GM18517 (cell line): ENCODE measurements at regions not wholly inside any gene's neighbourhood (a gene's known extent, or its start where the extent isn't known, plus 50 kb on each side); places are given as distances from the start of the nearest gene placed in this dataset.
"Not testable (repeated sequence)": the region's sequence is repeated elsewhere in the genome, so short reads cannot be mapped to it uniquely, and the experiment has no call there.

ENCODE experiments used
- ATAC-seq: cut with Tn5 transposase; IDR thresholded peaks from one replicate; pipeline ENCODE4 v1.9.1; 2021; ENCODE audit warnings: mild to moderate bottlenecking, moderate library complexity; ENCODE audit not compliant: unreplicated experiment

DNA sequence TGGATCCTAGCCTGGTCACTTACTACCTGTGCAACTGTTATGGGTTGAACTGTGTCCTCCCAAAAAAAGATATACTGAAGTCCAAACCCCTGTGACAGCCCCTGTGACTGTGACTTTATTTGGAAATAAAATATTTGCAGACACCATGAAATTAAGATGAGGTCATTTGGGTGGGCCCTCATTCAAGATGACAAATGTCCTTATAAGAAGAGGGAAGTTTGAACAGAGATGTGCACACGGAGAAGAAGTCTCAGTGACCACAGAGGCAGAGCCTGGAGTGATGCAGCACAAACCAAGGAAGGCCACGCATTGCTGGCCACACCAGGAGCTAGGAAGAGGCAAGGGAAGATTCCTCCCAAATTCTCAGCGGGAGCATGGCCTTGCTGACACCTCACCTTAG, 249.7 kb upstream of the RUNX1 start:
- no peak for ATAC-seq

- ATAC-seq, result no peak
These were observed 248.6 kb upstream of the RUNX1 start for GRCh38 chr21:35297665-35298064.

DNA sequence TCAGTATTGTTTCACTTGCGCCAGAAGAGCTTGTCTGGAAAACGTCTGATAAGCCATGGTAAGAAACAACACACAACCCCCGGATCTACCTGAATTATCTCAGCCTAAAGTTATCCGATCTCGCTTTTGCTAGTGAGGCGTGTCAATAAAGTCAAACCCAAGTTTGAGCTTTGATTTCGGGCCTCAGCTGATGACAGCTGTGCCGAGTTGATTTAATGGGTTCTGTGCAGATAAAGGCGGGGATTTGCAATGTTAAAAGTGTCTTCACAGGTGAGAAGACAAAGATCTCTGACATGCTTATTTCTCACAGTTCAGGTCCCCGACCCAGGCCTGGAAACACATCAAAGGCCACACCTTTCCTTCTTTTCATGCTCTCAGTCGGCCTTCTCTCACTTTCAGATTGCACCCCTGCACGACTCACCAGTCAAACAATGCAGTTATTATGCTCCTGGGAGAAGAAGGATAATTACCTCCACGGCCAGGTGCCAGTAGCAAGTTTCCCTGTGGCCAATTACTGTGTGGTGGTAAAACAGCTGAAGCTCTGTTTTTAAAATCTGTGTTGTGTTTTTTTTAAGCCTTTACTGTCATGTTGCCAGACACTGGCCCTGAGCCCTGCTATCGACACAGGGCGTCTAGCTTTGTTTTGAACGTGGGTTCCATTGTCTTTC, 245.3 kb upstream of the RUNX1 start:
- ATAC-seq, result no peak

DNA sequence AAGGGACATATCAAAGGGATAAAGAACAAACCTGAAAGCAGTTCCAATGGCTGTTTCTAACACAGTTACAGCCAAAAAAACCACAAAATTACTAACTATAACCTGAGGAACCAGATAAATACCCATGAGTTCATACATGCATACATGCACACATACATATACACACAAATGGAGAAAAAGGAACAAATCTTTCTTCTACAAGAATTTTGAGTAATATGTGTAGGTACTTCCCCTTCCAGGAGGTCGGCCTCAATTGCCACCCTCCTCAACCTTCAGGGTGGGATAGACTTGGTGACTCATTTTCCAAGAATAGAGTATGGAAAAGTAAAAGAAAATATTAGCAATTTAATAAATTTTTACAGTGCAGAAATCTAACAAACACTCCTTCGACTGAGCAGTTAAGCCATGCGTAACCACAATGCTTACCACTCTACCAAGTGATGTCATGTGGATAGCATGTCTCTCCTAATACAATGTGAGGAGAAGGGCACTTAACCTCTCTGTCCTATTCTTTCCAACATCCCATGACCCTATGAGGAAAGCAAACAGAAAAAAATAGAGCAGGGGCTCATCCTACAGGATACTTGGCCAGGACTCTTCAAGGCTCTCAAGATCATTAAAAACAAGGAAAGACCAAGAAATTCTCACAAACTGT, 243.0 kb upstream of the RUNX1 start:
- ATAC-seq, result no peak

- ATAC-seq, result no peak
These were observed 241.9 kb upstream of the RUNX1 start for GRCh38 chr21:35291034-35291433.

GRCh38 chr21:35288238-35288637, 239.1 kb upstream of the RUNX1 start:
- no peak for ATAC-seq

DNA sequence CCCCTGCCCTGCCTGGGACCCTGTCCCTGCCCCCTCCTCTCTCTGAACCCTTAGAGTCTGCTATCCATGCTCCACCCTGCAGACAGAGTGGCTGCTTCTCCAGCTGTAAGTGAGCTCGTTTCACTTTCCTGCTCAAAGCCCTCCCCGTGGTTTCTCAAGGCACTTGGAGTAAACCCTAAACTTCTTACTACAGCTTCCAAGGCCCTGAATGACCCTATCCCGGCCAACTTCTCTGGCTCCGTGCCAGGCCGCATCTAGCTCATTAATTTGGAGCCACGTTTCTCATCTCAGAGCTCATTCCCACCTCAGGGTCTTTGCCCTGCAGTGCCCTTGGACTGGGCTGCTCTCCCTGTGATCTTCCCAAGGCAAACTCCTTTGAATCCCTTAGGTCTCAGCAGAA, 235.1 kb upstream of the RUNX1 start:
- ATAC-seq, result no peak

GRCh38 chr21:35282944-35283343, 233.8 kb upstream of the RUNX1 start:
- no peak for ATAC-seq

DNA sequence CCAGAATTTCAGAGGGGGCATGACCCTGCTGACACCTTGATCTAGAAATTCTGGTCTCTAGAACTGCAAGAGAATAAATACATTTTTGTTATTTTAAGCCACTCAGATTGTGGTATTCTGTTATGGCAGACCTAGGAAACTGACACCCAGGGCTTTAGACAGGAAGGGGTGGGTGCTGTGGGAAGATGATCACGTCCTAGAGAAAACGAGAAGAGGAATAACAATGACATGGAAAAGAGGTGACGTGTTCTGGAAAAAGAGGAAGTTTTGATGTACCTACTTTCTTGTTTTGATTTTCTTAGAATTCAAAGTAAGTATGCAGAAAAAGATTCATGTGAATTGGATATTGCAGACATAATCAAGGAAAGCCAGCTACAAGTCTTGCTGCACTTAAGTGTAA, 232.9 kb upstream of the RUNX1 start:
- no peak for ATAC-seq

DNA sequence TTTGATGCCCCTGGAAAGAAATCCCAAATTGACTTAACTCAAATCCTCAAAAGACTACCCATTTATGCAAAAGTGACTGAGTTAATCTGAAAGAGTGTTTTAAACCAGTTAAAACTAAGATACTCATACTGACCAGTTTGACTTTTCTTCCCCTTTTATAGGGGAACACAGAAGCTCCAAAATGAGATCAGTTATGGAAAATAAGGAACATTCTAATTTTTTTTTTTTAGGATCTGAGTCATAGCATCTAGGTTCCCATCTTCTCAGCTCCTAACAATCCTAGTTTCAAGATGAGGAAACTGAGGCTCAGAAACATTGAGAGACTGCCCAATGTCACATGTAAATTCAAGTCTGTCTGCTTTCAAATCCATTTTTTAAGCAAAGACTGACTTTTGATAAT, 231.1 kb upstream of the RUNX1 start:
- ATAC-seq, result no peak

- no peak for ATAC-seq
These were observed 226.7 kb upstream of the RUNX1 start for GRCh38 chr21:35275776-35276175.

GRCh38 chr21:35274923-35275322, 225.8 kb upstream of the RUNX1 start:
- no peak for ATAC-seq

GRCh38 chr21:35274090-35274489, 225.0 kb upstream of the RUNX1 start:
- ATAC-seq, result no peak

DNA sequence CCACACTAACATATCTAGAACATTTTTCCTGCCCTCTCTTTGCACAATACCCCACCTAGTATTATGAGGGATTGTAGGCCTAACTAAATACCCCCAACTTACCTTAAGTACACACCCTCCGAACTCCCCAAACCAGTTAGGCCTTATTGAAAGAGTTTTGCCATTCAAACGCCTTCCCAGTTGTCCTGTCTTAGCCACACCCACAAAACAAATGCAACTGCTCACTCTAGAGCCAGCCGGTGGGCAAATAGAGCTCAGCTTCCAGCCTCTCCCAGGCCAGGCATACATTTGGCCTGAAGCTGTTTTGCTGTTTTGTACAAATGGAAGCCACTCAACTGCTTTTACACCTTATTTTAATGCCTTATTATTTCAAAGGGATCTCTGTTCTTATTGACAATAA, 224.2 kb upstream of the RUNX1 start:
- no peak for ATAC-seq

GRCh38 chr21:35271344-35272118, 222.4 kb upstream of the RUNX1 start:
- ATAC-seq, result not testable (repeated sequence)

GRCh38 chr21:35268817-35269216, 219.7 kb upstream of the RUNX1 start:
- ATAC-seq, result no peak

GRCh38 chr21:35268261-35268660, 219.2 kb upstream of the RUNX1 start:
- ATAC-seq, result no peak

DNA sequence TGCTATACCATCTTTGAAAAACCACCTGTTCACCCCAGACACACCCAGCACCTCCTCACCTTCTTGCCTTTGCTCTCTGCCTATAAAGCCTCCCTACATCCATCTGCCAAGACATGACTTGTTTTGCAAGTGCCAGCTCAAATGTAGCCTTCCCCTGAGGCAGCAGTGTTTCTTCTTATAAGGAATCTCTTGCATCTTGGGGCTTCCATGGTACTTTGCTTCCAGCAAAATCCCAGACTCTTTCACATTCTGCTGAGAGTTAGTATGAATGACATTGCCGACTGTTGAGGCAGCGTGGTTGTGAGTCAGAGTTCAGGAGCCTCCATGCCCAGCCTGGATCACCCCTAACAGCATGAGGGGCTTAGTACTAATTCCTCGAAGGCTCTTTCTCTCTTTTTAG, 217.4 kb upstream of the RUNX1 start:
- ATAC-seq, result no peak

DNA sequence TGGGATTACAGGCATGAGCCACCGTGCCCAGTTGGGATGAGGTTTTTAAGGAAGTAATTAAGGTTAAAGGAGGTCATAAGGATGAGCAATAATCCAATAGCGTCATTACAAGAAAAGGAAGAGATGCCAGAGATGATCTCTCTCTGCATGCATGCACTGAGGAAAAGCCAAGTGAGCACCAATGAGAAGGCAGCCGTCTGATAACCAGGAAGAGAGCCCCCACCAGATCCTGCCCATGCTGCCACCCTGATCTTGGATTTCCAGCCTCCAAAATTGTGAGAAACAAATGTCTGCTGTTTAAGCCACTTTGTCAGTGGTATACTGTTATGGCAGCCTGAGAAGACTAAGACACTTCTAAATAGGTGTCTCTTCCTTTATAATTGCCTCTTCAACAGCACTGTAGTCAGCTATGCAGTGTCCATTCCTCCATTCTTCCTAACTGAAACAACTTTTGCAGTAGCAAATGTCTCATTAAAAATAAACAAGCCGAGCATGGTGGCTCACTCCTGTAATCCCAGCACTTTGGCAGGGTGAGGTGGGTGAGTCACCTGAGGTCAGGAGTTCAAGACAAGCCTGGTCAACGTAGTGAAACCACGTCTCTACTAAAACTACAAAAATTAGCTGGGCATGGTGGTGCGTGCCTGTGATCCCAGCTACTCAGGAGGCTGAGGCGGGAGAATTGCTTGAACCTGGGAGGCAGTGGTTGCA, 216.2 kb upstream of the RUNX1 start:
- ATAC-seq, result no peak

DNA sequence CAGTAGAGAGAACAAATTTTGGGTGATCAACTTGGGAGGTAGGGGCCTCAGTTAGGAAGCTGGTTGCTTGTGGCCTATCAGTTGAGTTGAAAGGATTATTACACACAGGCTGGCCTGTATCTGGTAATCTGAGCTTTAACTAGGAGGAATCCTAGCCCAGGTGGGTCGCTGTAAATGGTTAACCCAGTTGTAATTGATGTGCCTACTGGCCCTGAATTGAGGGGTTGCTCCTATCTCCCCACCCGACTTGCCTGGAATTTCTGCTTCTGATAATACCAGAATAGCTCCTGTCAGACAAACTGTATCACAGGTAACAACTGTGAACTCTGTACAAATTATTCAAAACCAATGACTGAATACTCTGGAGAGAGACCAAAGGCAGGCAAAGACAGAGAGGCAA, 210.4 kb upstream of the RUNX1 start:
- no peak for ATAC-seq

DNA sequence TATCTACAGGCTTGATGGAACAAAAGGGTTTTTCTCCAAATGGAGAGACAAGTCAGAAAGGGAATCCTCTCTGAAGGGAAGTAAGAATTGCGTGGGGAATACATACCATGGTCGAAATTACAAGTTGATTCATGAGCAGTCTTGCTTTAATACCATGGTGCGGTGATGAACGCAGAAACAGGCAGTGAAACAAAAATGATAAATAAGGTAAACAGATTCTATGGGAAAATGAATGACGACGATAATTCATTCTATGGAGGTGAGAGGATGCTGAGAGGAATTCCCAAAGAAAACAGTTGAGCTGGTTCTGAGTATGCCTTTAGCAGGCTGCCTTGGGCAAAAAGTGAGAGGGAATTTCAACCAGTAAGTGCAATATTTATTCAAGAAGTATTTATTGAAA, 209.4 kb upstream of the RUNX1 start:
- ATAC-seq, result no peak

GRCh38 chr21:35257413-35257812, 208.3 kb upstream of the RUNX1 start:
- no peak for ATAC-seq
